SH-SY5Y (cell line): ENCODE measurements at regions not wholly inside any gene's neighbourhood (a gene's known extent, or its start where the extent isn't known, plus 50 kb on each side); places are given as distances from the start of the nearest gene placed in this dataset.

Experiments
- GATA2 ChIP-seq: IDR thresholded peaks from 2 replicates; pipeline ENCODE4 v1.6.1; 2011; ENCODE audit warnings: mild to moderate bottlenecking, low read depth, low read length
- GATA3 ChIP-seq: IDR thresholded peaks from 2 replicates; pipeline ENCODE4 v1.6.1; 2011; ENCODE audit warnings: low read depth, mild to moderate bottlenecking, low read length, moderate library complexity

GRCh38 chr21:22399681-22400514 lies 1401.7 kb downstream of the NCAM2 start:
- TF ChIP-seq GATA2 (no peak), GATA3 (no peak)
